ENCODE measurements at regions not wholly inside any gene's neighbourhood (a gene's known extent, or its start where the extent isn't known, plus 50 kb on each side); places are given as distances from the start of the nearest gene placed in this dataset.

GRCh38 chr5:38046103-38046502 lies 206.3 kb upstream of the GDNF start:
- TF ChIP-seq, protein P1, sequence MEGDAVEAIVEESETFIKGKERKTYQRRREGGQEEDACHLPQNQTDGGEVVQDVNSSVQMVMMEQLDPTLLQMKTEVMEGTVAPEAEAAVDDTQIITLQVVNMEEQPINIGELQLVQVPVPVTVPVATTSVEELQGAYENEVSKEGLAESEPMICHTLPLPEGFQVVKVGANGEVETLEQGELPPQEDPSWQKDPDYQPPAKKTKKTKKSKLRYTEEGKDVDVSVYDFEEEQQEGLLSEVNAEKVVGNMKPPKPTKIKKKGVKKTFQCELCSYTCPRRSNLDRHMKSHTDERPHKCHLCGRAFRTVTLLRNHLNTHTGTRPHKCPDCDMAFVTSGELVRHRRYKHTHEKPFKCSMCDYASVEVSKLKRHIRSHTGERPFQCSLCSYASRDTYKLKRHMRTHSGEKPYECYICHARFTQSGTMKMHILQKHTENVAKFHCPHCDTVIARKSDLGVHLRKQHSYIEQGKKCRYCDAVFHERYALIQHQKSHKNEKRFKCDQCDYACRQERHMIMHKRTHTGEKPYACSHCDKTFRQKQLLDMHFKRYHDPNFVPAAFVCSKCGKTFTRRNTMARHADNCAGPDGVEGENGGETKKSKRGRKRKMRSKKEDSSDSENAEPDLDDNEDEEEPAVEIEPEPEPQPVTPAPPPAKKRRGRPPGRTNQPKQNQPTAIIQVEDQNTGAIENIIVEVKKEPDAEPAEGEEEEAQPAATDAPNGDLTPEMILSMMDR (IDR thresholded peaks at IDR 0.05 in 4 of 5, conservative IDR thresholded peaks at IDR 0.05 in 1 of 5), result no peak
- no peak for TF ChIP-seq POLR2A (IDR thresholded peaks at IDR 0.05)

Data from gastrocnemius medialis (tissue), 4 donors.